GM12878 (cell line): ENCODE measurements at regions not wholly inside any gene's neighbourhood (a gene's known extent, or its start where the extent isn't known, plus 50 kb on each side); places are given as distances from the start of the nearest gene placed in this dataset.

Experiments
- CUX1 ChIP-seq: IDR thresholded peaks from 2 replicates; pipeline ENCODE4 v1.6.1; 2012; ENCODE audit warnings: improper control_type of control experiment, low read depth, low read length; ENCODE audit not compliant: insufficient replicate concordance
- FOXM1 ChIP-seq: IDR thresholded peaks from 2 replicates; pipeline ENCODE4 v1.6.1; 2012; ENCODE audit warnings: low read depth, mild to moderate bottlenecking, inconsistent platforms, low read length, moderate library complexity
- KLF5 ChIP-seq: fragments of 450-650 bp; IDR thresholded peaks from 2 replicates; pipeline ENCODE4 v1.6.1; 2014; ENCODE audit warnings: mild to moderate bottlenecking; ENCODE audit not compliant: partially characterized antibody
- MLLT1 ChIP-seq: fragments of 450-650 bp; IDR thresholded peaks from 2 replicates; pipeline ENCODE4 v1.6.1; 2016; ENCODE audit warnings: mild to moderate bottlenecking
- NFIC ChIP-seq: IDR thresholded peaks from 2 replicates; pipeline ENCODE4 v1.6.1; 2012; ENCODE audit warnings: low read depth, mild to moderate bottlenecking, inconsistent platforms, low read length, moderate library complexity
- PBX3 ChIP-seq: IDR thresholded peaks from 2 replicates; pipeline ENCODE4 v1.6.1; 2011; ENCODE audit warnings: mild to moderate bottlenecking, low read depth, low read length, moderate library complexity; ENCODE audit not compliant: insufficient replicate concordance
- PKNOX1 ChIP-seq: fragments of 450-650 bp; IDR thresholded peaks from 2 replicates; pipeline ENCODE4 v1.6.1; 2016; ENCODE audit warnings: mild to moderate bottlenecking
- REST ChIP-seq: IDR thresholded peaks from 2 replicates; pipeline ENCODE4 v1.6.1; 2012; ENCODE audit warnings: mild to moderate bottlenecking, low read depth, low read length
- SUZ12 ChIP-seq: fragments of 200-600 bp; sonication (generic); IDR thresholded peaks from one replicate; pipeline ENCODE4 v1.6.1; 2018; ENCODE audit warnings: antibody characterized with exemption, mild to moderate bottlenecking; ENCODE audit not compliant: unreplicated experiment
- TCF3 ChIP-seq: IDR thresholded peaks from 2 replicates; pipeline ENCODE4 v1.6.1; 2012; ENCODE audit warnings: low read depth, mild to moderate bottlenecking, low read length, borderline replicate concordance; ENCODE audit not compliant: insufficient read depth
- ZNF217 ChIP-seq: fragments of 450-650 bp; IDR thresholded peaks from 2 replicates; pipeline ENCODE4 v1.6.1; 2017; ENCODE audit warnings: antibody characterized with exemption, mild to moderate bottlenecking
- ZZZ3 ChIP-seq: IDR thresholded peaks from 2 replicates; pipeline ENCODE4 v1.6.1; 2011; ENCODE audit warnings: low read depth; ENCODE audit not compliant: control insufficient read depth, insufficient read length
- TF ChIP-seq, protein P1 (sequence below): IDR thresholded peaks from 2 replicates; pipeline ENCODE4 v1.6.1; 2012; ENCODE audit warnings: low read depth, low read length, improper control_type of control experiment

DNA sequence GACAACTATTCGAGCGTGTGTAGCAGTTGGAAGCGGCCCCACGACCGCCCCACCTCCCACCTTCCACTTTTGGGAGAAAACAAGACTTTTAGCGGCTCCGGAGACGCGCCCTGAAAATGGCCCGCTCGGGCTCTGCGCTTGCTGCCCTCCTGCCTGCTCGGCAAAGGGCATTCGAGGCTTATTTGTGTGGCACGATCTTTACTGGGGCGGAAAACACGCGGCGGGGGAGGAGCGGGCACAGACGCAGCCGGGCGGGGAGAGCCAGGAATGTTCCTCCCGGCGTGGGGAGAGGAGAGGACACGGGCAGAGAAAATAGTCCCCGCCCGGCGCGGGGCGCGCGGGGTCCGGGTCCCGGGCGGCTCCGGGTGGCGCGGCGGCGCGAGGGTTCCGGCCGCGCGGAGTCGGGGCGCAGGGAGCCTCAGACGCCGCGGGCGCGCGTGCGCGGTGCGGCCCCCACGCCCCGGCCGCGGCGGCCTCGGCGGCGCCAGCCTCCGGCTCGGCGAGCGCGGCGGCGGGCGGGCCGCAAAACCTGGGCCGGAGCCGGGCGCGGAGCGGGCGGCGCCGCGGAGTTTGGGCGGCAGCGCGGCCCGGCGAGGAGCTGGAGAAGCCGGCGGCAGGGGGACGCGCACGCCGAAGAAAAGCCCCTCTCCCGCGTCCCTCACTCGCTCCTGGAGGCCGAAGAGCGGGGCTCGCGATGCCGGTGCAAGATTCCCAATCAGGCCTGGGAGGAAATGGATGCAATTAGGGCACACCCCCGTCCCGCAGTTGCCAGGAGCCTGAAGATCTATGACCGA is 90.0 kb upstream of the ARID1B start (continued):
- TF ChIP-seq FOXM1 (no peak), NFIC (peak; percentile 7; the same call in 1 of the 2 replicates), CUX1 (no peak), SUZ12 (no peak), ZNF217 (no peak; the same call in 1 of the 2 replicates), KLF5 (no peak), ZZZ3 (no peak), MLLT1 (no peak), PBX3 (no peak), PKNOX1 (no peak), REST (0 out of 2 replicates have a peak, but pooled peaks have one; percentile 25), TCF3 (0 out of 2 replicates have a peak, but pooled peaks have one; percentile 23)
- TF ChIP-seq, protein P1, sequence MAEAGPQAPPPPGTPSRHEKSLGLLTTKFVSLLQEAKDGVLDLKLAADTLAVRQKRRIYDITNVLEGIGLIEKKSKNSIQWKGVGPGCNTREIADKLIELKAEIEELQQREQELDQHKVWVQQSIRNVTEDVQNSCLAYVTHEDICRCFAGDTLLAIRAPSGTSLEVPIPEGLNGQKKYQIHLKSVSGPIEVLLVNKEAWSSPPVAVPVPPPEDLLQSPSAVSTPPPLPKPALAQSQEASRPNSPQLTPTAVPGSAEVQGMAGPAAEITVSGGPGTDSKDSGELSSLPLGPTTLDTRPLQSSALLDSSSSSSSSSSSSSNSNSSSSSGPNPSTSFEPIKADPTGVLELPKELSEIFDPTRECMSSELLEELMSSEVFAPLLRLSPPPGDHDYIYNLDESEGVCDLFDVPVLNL = no peak
